MCF 10A (cell line): ENCODE measurements at regions not wholly inside any gene's neighbourhood (a gene's known extent, or its start where the extent isn't known, plus 50 kb on each side); places are given as distances from the start of the nearest gene placed in this dataset.

ENCODE experiments used
- BruUV-seq: library from RNA; stranded (reverse); fragments of 400-500 nt; replicated peaks from 2 replicates; lab custom pipeline; 2021; lab: Mats Ljungman, UMichigan
- CTCF ChIA-PET: fragments of 300-600 bp; sonication (Branson Sonifier 250); formaldehyde crosslinking; extraction: SDS; loops from one replicate; lab custom pipeline; 2021; ENCODE audit warnings: antibody characterized with exemption, inconsistent platforms; lab: Yijun Ruan, JAX
- POLR2A ChIA-PET: fragments of 300-600, 350-650 bp; sonication (Branson Sonifier 250); formaldehyde crosslinking; extraction: SDS; loops from one replicate; lab custom pipeline; 2020; ENCODE audit warnings: antibody characterized with exemption, inconsistent platforms; lab: Yijun Ruan, JAX
- DNase-seq: peaks from one replicate; pipeline ENCODE4 v3.0.0-alpha.2; 2018; ENCODE audit not compliant: unreplicated experiment
- H3K27ac Mint-ChIP-seq: one replicate; pipeline ENCODE4 v1.8.0; 2022; ENCODE audit warnings: mild to moderate bottlenecking, low read depth, mixed read lengths; ENCODE audit not compliant: unreplicated experiment
- H3K27me3 Mint-ChIP-seq: one replicate; pipeline ENCODE4 v1.8.0; 2022; ENCODE audit warnings: mixed read lengths; ENCODE audit not compliant: insufficient read depth, unreplicated experiment
- H3K36me3 Mint-ChIP-seq: one replicate; pipeline ENCODE4 v1.8.0; 2022; ENCODE audit warnings: mild to moderate bottlenecking, moderate library complexity, mixed read lengths; ENCODE audit not compliant: insufficient read depth, unreplicated experiment
- H3K4me1 Mint-ChIP-seq: one replicate; pipeline ENCODE4 v1.8.0; 2022; ENCODE audit warnings: mixed read lengths; ENCODE audit not compliant: insufficient read depth, unreplicated experiment
- H3K4me3 Mint-ChIP-seq: one replicate; pipeline ENCODE4 v1.8.0; 2022; ENCODE audit warnings: mild to moderate bottlenecking, moderate library complexity, mixed read lengths; ENCODE audit not compliant: unreplicated experiment
- H3K9me3 Mint-ChIP-seq: one replicate; pipeline ENCODE4 v1.8.0; 2022; ENCODE audit warnings: mixed read lengths; ENCODE audit not compliant: unreplicated experiment
- intact Hi-C: fragments of 100-400 bp; cut with micrococcal nuclease; formaldehyde crosslinking; loops from 2 replicates; pipeline ENCODE4 v1.14.1; 2022
- TF ChIP-seq, protein P1 (sequence below): fragments of 200-600 bp; IDR thresholded peaks from one replicate; pipeline ENCODE4 v1.8.0; 2022; ENCODE audit warnings: antibody characterized with exemption, mild to moderate bottlenecking; ENCODE audit not compliant: unreplicated experiment

DNA sequence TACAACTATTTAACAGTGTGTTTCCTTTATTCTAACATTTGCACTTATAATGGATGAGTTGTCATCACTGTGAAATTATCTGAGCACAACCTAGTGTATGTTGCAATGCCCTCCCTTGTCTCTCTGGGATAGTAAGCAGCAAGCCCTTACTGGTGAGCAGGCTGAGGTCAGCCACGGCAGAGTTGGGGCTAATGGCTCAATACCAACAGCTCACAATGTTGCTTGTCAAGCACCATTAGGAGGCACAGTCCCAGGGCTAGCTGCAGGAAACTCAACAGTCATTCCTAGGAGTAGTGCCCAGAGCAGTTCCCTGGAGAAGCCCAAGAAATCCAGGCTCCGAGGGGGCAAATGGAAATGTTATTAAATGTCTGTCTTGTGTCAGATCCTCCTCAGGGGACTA, 858.4 kb downstream of the GRID1 start:
- peaks cover 9% of the 10 kb centered on the region for H3K9me3 Mint-ChIP-seq
- intact Hi-C loops = no loop called here
- H3K36me3 Mint-ChIP-seq = no peaks in the 10 kb centered on the region
- ChIA-PET CTCF (no interaction called here), POLR2A (no interaction called here)
- no peak overlapping the region for H3K27ac Mint-ChIP-seq
- DNase-seq = no peak
- H3K27me3 Mint-ChIP-seq = no peaks in the 10 kb centered on the region
- H3K4me3 Mint-ChIP-seq = no peak overlapping the region
- TF ChIP-seq, protein P1, sequence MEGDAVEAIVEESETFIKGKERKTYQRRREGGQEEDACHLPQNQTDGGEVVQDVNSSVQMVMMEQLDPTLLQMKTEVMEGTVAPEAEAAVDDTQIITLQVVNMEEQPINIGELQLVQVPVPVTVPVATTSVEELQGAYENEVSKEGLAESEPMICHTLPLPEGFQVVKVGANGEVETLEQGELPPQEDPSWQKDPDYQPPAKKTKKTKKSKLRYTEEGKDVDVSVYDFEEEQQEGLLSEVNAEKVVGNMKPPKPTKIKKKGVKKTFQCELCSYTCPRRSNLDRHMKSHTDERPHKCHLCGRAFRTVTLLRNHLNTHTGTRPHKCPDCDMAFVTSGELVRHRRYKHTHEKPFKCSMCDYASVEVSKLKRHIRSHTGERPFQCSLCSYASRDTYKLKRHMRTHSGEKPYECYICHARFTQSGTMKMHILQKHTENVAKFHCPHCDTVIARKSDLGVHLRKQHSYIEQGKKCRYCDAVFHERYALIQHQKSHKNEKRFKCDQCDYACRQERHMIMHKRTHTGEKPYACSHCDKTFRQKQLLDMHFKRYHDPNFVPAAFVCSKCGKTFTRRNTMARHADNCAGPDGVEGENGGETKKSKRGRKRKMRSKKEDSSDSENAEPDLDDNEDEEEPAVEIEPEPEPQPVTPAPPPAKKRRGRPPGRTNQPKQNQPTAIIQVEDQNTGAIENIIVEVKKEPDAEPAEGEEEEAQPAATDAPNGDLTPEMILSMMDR = no peak
- BruUV-seq = no TSS peak
- H3K4me1 Mint-ChIP-seq = no peaks in the 10 kb centered on the region

DNA sequence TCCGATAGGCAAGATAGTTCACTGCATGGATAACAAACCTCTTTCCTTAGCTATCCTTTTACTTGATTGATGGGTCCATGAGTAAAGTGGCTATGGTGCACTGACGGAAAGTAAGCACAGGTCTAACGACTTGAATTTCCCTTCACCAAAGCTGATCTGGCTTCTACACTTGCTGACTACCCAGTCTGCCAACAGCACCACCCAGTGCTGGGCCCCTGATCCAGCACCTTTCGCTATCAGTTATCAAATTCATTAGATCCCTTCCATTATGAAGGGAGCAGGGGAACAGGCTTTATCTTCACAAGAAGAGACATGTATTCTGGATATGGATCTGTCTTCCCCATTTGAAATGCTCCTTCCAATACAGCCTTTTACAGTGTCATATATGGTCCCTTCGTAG, 855.9 kb downstream of the GRID1 start:
- TF ChIP-seq, protein P1 = no peak
- ChIA-PET CTCF (interaction anchor here (0.7 kb wide), 1 partner anchor 547 kb away, joined by 4 read pairs; no protein-coding TSS in a partner anchor), POLR2A (no interaction called here)
- H3K36me3 Mint-ChIP-seq = no peaks in the 10 kb centered on the region
- no peak overlapping the region for H3K4me3 Mint-ChIP-seq
- intact Hi-C loops = no loop called here
- no peaks in the 10 kb centered on the region for H3K4me1 Mint-ChIP-seq
- no peak for DNase-seq
- no peaks in the 10 kb centered on the region for H3K27me3 Mint-ChIP-seq
- peaks cover 4% of the 10 kb centered on the region for H3K9me3 Mint-ChIP-seq
- BruUV-seq = no TSS peak
- no peak overlapping the region for H3K27ac Mint-ChIP-seq

DNA sequence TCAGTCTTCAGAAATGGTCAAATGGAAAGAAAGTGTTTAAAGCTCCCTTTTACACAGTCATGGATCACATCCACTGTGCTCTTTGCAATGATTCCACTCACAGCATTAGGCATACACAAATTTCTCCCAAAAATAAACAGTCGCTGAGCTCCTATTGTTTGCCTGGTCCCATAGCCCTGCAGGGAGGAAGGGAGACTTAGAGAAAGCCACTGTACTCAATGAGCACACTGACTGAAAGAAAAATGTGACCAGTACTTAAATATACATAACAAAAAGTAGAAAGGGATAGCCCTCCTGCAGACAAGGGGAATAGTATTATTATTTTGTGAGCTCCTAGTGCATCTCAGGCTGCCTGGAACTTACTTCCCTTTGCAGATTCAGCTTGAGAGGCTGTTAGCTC, 853.2 kb downstream of the GRID1 start:
- BruUV-seq = no TSS peak
- no peaks in the 10 kb centered on the region for H3K36me3 Mint-ChIP-seq
- H3K4me1 Mint-ChIP-seq = no peaks in the 10 kb centered on the region
- no peaks in the 10 kb centered on the region for H3K27me3 Mint-ChIP-seq
- no peak overlapping the region for H3K4me3 Mint-ChIP-seq
- CTCF ChIA-PET = interaction anchor here (0.6 to 0.8 kb wide), 3 partner anchors 17 to 448 kb away, joined by 3 to 5 read pairs (median 3); no protein-coding TSS in a partner anchor
- H3K9me3 Mint-ChIP-seq = peaks cover 7% of the 10 kb centered on the region
- TF ChIP-seq, protein P1 = no peak
- H3K27ac Mint-ChIP-seq = no peak overlapping the region
- no peak for DNase-seq
- POLR2A ChIA-PET = no interaction called here
- intact Hi-C loops = no loop called here

DNA sequence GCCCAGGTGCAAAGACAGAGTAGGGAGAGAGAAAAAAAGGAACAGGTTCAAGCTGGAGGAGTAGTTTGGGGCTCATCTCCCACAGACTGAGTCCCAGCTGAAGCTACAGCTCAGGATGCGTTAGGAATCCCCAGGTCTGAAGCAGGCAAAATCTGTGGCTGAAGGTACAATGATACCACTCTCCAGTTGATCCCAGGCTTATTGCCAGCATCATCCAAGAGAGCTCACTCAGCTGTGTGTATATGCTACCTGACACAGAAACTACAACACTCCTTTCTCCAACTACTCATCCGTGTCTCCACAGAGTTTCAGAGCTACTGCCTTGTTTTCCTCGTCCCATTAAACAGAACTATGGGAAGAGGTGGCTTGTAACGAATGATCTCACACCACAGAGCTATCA, 851.3 kb downstream of the GRID1 start:
- DNase-seq = no peak
- Mint-ChIP-seq H3K9me3 (peaks cover 7% of the 10 kb centered on the region), H3K36me3 (no peaks in the 10 kb centered on the region), H3K4me1 (no peaks in the 10 kb centered on the region), H3K27ac (no peak overlapping the region), H3K27me3 (no peaks in the 10 kb centered on the region), H3K4me3 (no peak overlapping the region)
- intact Hi-C loops = no loop called here
- POLR2A ChIA-PET = no interaction called here
- TF ChIP-seq, protein P1 = no peak
- CTCF ChIA-PET = interaction anchor here (1.1 to 1.7 kb wide), 2 partner anchors 15 to 26 kb away, joined by 3 to 5 read pairs; no protein-coding TSS in a partner anchor
- BruUV-seq = no TSS peak
